Pancreas (tissue), 10 donors: ENCODE measurements at regions not wholly inside any gene's neighbourhood (a gene's known extent, or its start where the extent isn't known, plus 50 kb on each side); places are given as distances from the start of the nearest gene placed in this dataset.
"Not testable (repeated sequence)": the region's sequence is repeated elsewhere in the genome, so short reads cannot be mapped to it uniquely, and the experiment has no call there.

Source experiments
- ATAC-seq, 4 donors: fragments of 200-7000 bp; cut with Tn5 transposase; one replicate each; pipeline versions ENCODE4 v1.8.0 to v1.9.1; 2020; ENCODE audit warnings: mild to moderate bottlenecking in 4 of 4, moderate library complexity in 4 of 4
- DNase-seq, 6 donors: peaks; one replicate each; pipeline ENCODE4 v3.0.0-alpha.2; 2020
- FAIRE-seq: peaks from 2 replicates; lab custom pipeline; 2012; peaks lifted over from hg19 to GRCh38; lab: Jason Lieb, UNC
- H3K27ac ChIP-seq, 4 donors: fragments of 200-600 bp; sonication (generic); 1 replicate in 3 of 4; 2 replicates in 1 of 4; pipeline versions ENCODE4 v1.5.0 to v1.8.0; 2020
- H3K27me3 ChIP-seq, 4 donors: fragments of 200-600 bp; one replicate each; pipeline ENCODE4 v1.8.0; 2021
- H3K36me3 ChIP-seq, 3 donors: fragments of 200-600 bp; sonication (generic) in 1 of 3; one replicate each; pipeline versions ENCODE4 v1.5.0 to v1.8.0; 2020 to 2021
- H3K4me1 ChIP-seq, 3 donors: fragments of 200-600 bp; one replicate each; pipeline ENCODE4 v1.8.0; 2021
- H3K4me3 ChIP-seq, 4 donors: fragments of 200-600 bp; sonication (generic) in 2 of 4; one replicate each; pipeline versions ENCODE4 v1.5.0 to v1.8.0; 2020 to 2021
- H3K9me3 ChIP-seq, 4 donors: fragments of 200-600 bp; one replicate each; pipeline ENCODE4 v1.8.0; 2021
- WGBS, 2 donors: extraction: QIAGEN DNeasy Blood & Tissue Kit; methylation state at CpG; one replicate each; pipeline ENCODE4 v1.1.7; 2013; 5-methylcytosine and 5-hydroxymethylcytosine counted together
- intact Hi-C, 3 donors: fragments of 100-400 bp; cut with DNase I; formaldehyde crosslinking; loops; one replicate each; pipeline versions ENCODE4 v1.11.1 to v1.14.2; 2022
- TF ChIP-seq, protein P1 (sequence below), 4 donors: fragments of 200-600 bp; sonication (generic) in 3 of 4; IDR thresholded peaks; one replicate each; pipeline versions ENCODE4 v1.5.0 to v1.8.0; 2021; ENCODE audit warnings: antibody characterized with exemption in 4 of 4
- donor health status: healthy with polysubstance abuse.
- donor health status: DM: no; HTN: no; CAD: no; lungs with moderate emphysema.
- donor health status: DM: no; HTN: no; CAD: no.
- donor health status: control.
- donor health status: control.
- donor health status: Bipolar disorder and iron deficiency.
- donor health status: DM: yes; HTN: yes; CAD: no.
- donor health status: DM: no; HTN: no; CAD: no.
- donor health status: DM: no; HTN: no; CAD: no.
- donor health status: DM: yes; HTN: yes; CAD: no.

DNA sequence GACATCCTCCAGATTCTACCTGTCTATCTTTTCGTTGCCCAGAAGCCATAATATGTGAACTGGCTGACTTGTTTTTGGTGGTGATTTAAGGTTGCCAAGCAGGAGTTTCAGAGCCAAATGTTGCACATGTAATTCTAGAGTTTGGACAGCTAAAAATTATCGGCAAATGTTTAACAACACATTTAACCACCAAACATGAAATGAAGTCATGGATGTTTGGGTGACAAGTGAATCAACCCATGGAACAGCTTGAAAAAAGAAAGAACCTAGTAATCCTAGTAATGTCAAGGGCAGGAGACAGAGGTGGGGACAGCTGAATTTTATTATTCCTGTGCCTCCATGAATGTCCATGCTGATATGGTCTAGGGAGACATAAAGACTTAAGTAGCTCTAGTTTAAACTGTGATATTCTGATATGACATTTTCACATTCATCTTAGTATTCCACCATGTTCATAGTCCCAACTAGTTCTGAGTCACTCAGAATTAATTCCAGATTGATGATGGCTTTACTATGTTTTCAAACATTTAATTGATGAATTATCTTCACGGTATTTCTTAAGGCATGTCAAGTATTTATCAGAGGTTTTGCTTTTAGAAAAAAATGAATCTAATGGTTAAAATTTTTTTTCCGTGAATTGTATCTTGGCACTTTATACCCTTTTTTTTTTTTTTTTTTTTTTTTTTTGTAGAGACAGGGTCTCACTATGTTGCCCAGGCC, 101.7 kb downstream of the SOCS6 start:
- DNase-seq, result no peak
- ATAC-seq, result peak in 1 of 4 donors; percentile 29
- intact Hi-C loops, result no loop called here
- H3K4me1 ChIP-seq, result no peaks in the 10 kb centered on the region
- H3K27me3 ChIP-seq, result no peaks in the 10 kb centered on the region
- no peak for FAIRE-seq
- H3K9me3 ChIP-seq, result no peaks in the 10 kb centered on the region
- WGBS, 2 donors, result 60 to 61% methylated on average over 4 of the region's 4 CpGs
- no peak overlapping the region for H3K27ac ChIP-seq
- TF ChIP-seq, protein P1, sequence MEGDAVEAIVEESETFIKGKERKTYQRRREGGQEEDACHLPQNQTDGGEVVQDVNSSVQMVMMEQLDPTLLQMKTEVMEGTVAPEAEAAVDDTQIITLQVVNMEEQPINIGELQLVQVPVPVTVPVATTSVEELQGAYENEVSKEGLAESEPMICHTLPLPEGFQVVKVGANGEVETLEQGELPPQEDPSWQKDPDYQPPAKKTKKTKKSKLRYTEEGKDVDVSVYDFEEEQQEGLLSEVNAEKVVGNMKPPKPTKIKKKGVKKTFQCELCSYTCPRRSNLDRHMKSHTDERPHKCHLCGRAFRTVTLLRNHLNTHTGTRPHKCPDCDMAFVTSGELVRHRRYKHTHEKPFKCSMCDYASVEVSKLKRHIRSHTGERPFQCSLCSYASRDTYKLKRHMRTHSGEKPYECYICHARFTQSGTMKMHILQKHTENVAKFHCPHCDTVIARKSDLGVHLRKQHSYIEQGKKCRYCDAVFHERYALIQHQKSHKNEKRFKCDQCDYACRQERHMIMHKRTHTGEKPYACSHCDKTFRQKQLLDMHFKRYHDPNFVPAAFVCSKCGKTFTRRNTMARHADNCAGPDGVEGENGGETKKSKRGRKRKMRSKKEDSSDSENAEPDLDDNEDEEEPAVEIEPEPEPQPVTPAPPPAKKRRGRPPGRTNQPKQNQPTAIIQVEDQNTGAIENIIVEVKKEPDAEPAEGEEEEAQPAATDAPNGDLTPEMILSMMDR (IDR thresholded peaks at IDR 0.05), result no peak
- no peak overlapping the region for H3K4me3 ChIP-seq
- no peaks in the 10 kb centered on the region for H3K36me3 ChIP-seq

DNA sequence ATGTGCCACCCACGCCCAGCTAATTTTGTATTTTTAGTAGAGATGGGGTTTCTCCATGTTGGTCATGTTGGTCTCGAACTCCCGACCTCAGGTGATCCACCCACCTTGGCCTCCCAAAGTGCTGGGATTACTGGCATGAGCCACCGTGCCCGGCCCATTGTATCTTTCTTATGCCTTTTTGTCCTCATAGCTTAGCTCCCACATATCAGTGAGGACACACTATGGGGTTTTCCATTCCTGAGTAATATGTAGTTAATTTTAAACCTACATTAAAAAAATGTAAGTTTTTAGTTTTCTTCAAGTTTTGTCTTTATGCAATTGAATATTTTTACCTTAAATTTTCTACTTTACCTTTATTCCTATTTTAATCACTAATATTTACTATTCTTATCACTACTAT, 100.2 kb downstream of the SOCS6 start:
- 88 to 89% methylated on average over 5 of the region's 5 CpGs for WGBS, 2 donors
- H3K27ac ChIP-seq, H3K4me3 ChIP-seq, H3K4me1 ChIP-seq, FAIRE-seq, H3K27me3 ChIP-seq, ATAC-seq, H3K36me3 ChIP-seq, intact Hi-C loops, DNase-seq, H3K9me3 ChIP-seq: not testable (repeated sequence)

DNA sequence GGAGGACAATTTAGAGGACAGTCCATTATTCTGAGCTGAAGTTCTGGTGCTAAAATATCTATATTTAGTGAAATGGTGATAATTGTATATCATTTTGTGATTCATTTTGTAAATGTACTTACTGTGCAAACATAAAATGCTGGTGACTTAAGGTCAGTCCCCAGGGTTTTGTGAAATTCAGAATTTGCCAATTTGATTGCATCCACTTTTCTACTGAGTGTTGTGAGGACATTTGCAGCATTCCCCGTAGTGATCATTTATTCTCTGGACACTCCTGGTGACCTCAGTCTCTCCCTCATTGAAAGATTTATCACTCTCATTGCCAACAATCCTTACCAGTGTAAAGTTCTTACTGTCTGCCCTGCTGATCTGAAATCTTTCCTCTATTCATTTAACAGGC, 98.2 kb downstream of the SOCS6 start:
- 28 to 50% methylated on average over 1 of the region's 1 CpG for WGBS, 2 donors
- Histone ChIP-seq H3K4me3 (no peak overlapping the region), H3K4me1 (no peaks in the 10 kb centered on the region), H3K9me3 (no peaks in the 10 kb centered on the region), H3K27me3 (no peaks in the 10 kb centered on the region), H3K27ac (no peak overlapping the region), H3K36me3 (no peaks in the 10 kb centered on the region)
- TF ChIP-seq, protein P1 (IDR thresholded peaks at IDR 0.05), result no peak
- FAIRE-seq (no peak), DNase-seq (no peak), ATAC-seq (peak in 2 of 4 donors; percentile 28 to 38)
- intact Hi-C loops, result no loop called here

DNA sequence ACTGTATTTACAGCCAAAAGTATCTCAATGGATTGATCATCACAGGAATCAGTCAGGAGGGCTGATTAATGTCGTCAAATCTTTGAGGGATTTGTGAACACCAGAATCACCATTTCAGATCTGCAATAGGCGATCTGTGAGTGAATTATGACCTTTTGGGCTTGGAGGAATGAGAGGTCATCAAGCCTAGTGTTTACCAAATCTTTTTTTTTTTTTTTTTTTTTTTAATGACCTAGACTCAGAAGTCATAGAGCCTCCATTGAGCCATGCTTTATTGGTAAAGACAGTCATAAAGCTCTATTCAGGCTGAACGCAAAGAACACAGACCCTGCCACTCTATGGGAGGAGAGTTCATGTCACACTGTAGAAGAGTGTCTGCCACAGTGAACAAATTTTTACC, 97.7 kb downstream of the SOCS6 start:
- no peaks in the 10 kb centered on the region for H3K27me3 ChIP-seq
- intact Hi-C loops, result no loop called here
- WGBS, 2 donors, result 78 to 81% methylated on average over 3 of the region's 3 CpGs
- no peak overlapping the region for H3K4me3 ChIP-seq
- H3K36me3 ChIP-seq, result no peaks in the 10 kb centered on the region
- DNase-seq, result no peak
- TF ChIP-seq, protein P1 (IDR thresholded peaks at IDR 0.05), result no peak
- no peaks in the 10 kb centered on the region for H3K4me1 ChIP-seq
- no peak overlapping the region for H3K27ac ChIP-seq
- H3K9me3 ChIP-seq, result no peaks in the 10 kb centered on the region
- FAIRE-seq, result no peak
- no peak for ATAC-seq

DNA sequence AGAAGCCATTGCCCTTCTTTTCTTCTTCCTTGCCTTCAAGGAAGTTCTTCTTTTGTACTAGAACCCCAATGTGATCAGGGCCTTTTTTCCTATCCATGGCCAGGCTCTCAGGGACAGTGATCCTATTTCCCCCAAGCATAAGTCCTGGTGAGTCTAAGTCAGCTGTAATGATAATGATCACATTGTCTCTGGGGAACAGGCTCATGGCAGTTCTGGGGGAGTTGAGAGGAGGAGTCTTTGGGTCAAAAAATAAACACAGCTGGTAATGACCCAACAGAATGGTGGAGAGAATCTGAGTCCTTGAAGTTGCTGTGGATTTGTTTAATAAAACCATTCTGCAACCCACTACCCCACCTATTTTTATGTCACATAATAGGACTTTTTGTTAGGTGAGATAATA, 96.6 kb downstream of the SOCS6 start:
- peaks cover 0 to 7% (median 6%) of the 10 kb centered on the region in 3 donors for H3K4me1 ChIP-seq
- FAIRE-seq (no peak), DNase-seq (no peak), ATAC-seq (no peak)
- H3K36me3 ChIP-seq, result no peaks in the 10 kb centered on the region
- H3K4me3 ChIP-seq, result no peak overlapping the region
- no peaks in the 10 kb centered on the region for H3K27me3 ChIP-seq
- no peaks in the 10 kb centered on the region for H3K9me3 ChIP-seq
- intact Hi-C loops, result no loop called here
- H3K27ac ChIP-seq, result no peak overlapping the region
- TF ChIP-seq, protein P1 (IDR thresholded peaks at IDR 0.05), result no peak
